Neural crest cell (in vitro differentiated cells): ENCODE measurements at regions not wholly inside any gene's neighbourhood (a gene's known extent, or its start where the extent isn't known, plus 50 kb on each side); places are given as distances from the start of the nearest gene placed in this dataset.

Source experiments
- DNase-seq: peaks from one replicate; pipeline ENCODE4 v3.0.0; 2021; ENCODE audit warnings: low read depth, mixed read lengths, low spot score
- H3K27ac Mint-ChIP-seq: one replicate; pipeline ENCODE4 v1.8.0; 2021; ENCODE audit warnings: mild to moderate bottlenecking, mixed read lengths; ENCODE audit not compliant: unreplicated experiment
- H3K27me3 Mint-ChIP-seq: 2 replicates; pipeline ENCODE4 v1.8.0; 2021; ENCODE audit warnings: low read depth, mild to moderate bottlenecking, mixed read lengths
- H3K36me3 Mint-ChIP-seq: 2 replicates; pipeline ENCODE4 v1.8.0; 2021; ENCODE audit warnings: low read depth, mild to moderate bottlenecking, mixed read lengths
- H3K4me1 Mint-ChIP-seq: 2 replicates; pipeline ENCODE4 v1.8.0; 2021; ENCODE audit warnings: mixed read lengths
- H3K4me3 Mint-ChIP-seq: one replicate; pipeline ENCODE4 v1.8.0; 2021; ENCODE audit warnings: mild to moderate bottlenecking, mixed read lengths
- H3K9me3 Mint-ChIP-seq: 2 replicates; pipeline ENCODE4 v1.8.0; 2021; ENCODE audit warnings: mixed read lengths
- TF ChIP-seq, protein P1 (sequence below): fragments of 200-600 bp; sonication (generic); conservative IDR thresholded peaks from 2 replicates; pipeline ENCODE4 v1.5.0; 2021; ENCODE audit warnings: antibody characterized with exemption, mild to moderate bottlenecking

- Mint-ChIP-seq H3K27ac (no peak overlapping the region), H3K4me3 (no peak overlapping the region), H3K27me3 (no peaks in the 10 kb centered on the region), H3K4me1 (peaks cover 46% of the 10 kb centered on the region), H3K9me3 (no peaks in the 10 kb centered on the region), H3K36me3 (no peaks in the 10 kb centered on the region)
- DNase-seq = no peak
- TF ChIP-seq, protein P1, sequence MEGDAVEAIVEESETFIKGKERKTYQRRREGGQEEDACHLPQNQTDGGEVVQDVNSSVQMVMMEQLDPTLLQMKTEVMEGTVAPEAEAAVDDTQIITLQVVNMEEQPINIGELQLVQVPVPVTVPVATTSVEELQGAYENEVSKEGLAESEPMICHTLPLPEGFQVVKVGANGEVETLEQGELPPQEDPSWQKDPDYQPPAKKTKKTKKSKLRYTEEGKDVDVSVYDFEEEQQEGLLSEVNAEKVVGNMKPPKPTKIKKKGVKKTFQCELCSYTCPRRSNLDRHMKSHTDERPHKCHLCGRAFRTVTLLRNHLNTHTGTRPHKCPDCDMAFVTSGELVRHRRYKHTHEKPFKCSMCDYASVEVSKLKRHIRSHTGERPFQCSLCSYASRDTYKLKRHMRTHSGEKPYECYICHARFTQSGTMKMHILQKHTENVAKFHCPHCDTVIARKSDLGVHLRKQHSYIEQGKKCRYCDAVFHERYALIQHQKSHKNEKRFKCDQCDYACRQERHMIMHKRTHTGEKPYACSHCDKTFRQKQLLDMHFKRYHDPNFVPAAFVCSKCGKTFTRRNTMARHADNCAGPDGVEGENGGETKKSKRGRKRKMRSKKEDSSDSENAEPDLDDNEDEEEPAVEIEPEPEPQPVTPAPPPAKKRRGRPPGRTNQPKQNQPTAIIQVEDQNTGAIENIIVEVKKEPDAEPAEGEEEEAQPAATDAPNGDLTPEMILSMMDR = no peak
Measured at GRCh38 chr12:75893765-75894164, 137.8 kb downstream of the PHLDA1 start.

GRCh38 chr12:75892731-75893408, 138.7 kb downstream of the PHLDA1 start:
- peaks cover 54% of the 10 kb centered on the region for H3K4me1 Mint-ChIP-seq
- no peak overlapping the region for H3K4me3 Mint-ChIP-seq
- TF ChIP-seq, protein P1 = no peak
- DNase-seq = no peak
- no peaks in the 10 kb centered on the region for H3K27me3 Mint-ChIP-seq
- no peak overlapping the region for H3K27ac Mint-ChIP-seq
- H3K9me3 Mint-ChIP-seq = no peaks in the 10 kb centered on the region
- H3K36me3 Mint-ChIP-seq = no peaks in the 10 kb centered on the region

GRCh38 chr12:75891072-75891471, 140.5 kb downstream of the PHLDA1 start:
- H3K27ac Mint-ChIP-seq = peak overlapping the region; percentile 59
- TF ChIP-seq, protein P1 = no peak
- peak overlapping the region; percentile 15 for H3K4me3 Mint-ChIP-seq
- H3K27me3 Mint-ChIP-seq = no peaks in the 10 kb centered on the region
- no peaks in the 10 kb centered on the region for H3K9me3 Mint-ChIP-seq
- H3K36me3 Mint-ChIP-seq = no peaks in the 10 kb centered on the region
- peaks cover 56% of the 10 kb centered on the region for H3K4me1 Mint-ChIP-seq
- DNase-seq = no peak

DNA sequence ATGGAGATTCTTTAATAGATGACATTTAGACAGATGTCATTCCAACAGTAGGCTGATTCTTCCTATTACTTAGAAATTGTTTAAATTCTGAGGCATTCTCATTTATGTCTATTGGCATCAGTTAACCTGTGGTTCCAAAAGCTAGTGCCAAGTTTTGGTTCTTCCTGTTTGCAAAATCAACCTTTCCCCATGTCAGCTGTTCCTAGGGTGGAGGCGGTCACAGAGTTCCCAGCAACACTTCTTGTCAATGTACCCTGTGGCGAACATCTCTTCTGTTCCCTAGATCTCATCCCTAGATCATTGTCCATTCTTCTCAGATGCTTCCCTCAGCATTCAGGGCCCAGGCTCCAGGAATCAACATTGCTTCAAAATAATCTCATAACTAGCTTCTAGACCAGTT, 140.9 kb downstream of the PHLDA1 start:
- TF ChIP-seq, protein P1 = no peak
- no peaks in the 10 kb centered on the region for H3K9me3 Mint-ChIP-seq
- peaks cover 53% of the 10 kb centered on the region for H3K4me1 Mint-ChIP-seq
- H3K27me3 Mint-ChIP-seq = no peaks in the 10 kb centered on the region
- no peak for DNase-seq
- H3K27ac Mint-ChIP-seq = peak overlapping the region; percentile 47
- peak overlapping the region; percentile 43 for H3K4me3 Mint-ChIP-seq
- H3K36me3 Mint-ChIP-seq = no peaks in the 10 kb centered on the region

GRCh38 chr12:75890141-75890540, 141.4 kb downstream of the PHLDA1 start:
- H3K27ac Mint-ChIP-seq = peak overlapping the region; percentile 69

More at GRCh38 chr12:75890141-75890540, 141.4 kb downstream of the PHLDA1 start:
- Mint-ChIP-seq H3K27me3 (no peaks in the 10 kb centered on the region), H3K9me3 (no peaks in the 10 kb centered on the region), H3K36me3 (no peaks in the 10 kb centered on the region), H3K4me1 (peaks cover 51% of the 10 kb centered on the region), H3K4me3 (peak overlapping the region; percentile 43)
- TF ChIP-seq, protein P1 = no peak
- DNase-seq = no peak
